ENCODE measurements at regions not wholly inside any gene's neighbourhood (a gene's known extent, or its start where the extent isn't known, plus 50 kb on each side); places are given as distances from the start of the nearest gene placed in this dataset.

- no peak overlapping the region for H3K27ac ChIP-seq (ENCODE audit: insufficient read length, low read depth, low read length)
- H3K36me3 Mint-ChIP-seq (ENCODE audit: insufficient read depth in 1 of 3, low read depth in 3 of 3): no peaks in the 10 kb centered on the region; a peak in 1 of 7 replicates
- no peaks in the 10 kb centered on the region; the same call in 1 of the 2 replicates for H3K27me3 ChIP-seq (ENCODE audit: insufficient read depth, low read length)
- no peaks in the 10 kb centered on the region for H4K20me1 ChIP-seq (ENCODE audit: control insufficient read depth, insufficient read depth, insufficient read length)
- H2BK20ac ChIP-seq (ENCODE audit: low read depth, low read length, poor library complexity, severe bottlenecking): no peak overlapping the region
- no peak overlapping the region for H4K91ac ChIP-seq (ENCODE audit: insufficient read length, low read depth, low read length)
- no peak overlapping the region for H2AK5ac ChIP-seq (ENCODE audit: insufficient read length, low read length)
- H2BK12ac ChIP-seq (ENCODE audit: insufficient read length, low read depth, low read length): no peak overlapping the region
- peaks cover 22% of the 10 kb centered on the region for H3K27me3 Mint-ChIP-seq (ENCODE audit: low read depth)
- H3K79me1 ChIP-seq (ENCODE audit: insufficient read depth, low read depth, low read length, poor library complexity, severe bottlenecking): no peaks in the 10 kb centered on the region
- no peak overlapping the region for H3K4me2 ChIP-seq (ENCODE audit: insufficient read depth, insufficient read length, low read length)
- no peak overlapping the region for H3K4ac ChIP-seq (ENCODE audit: low read depth, low read length)
- no peak overlapping the region for H4K8ac ChIP-seq (replicated peaks; ENCODE audit: insufficient read length, low read depth, low read length)
- no peak overlapping the region for H3K56ac ChIP-seq (ENCODE audit: insufficient read length, low read depth, low read length)
- no peak overlapping the region for H3K4me3 Mint-ChIP-seq
- H3K4me1 ChIP-seq (ENCODE audit: insufficient read depth, low read length): peaks cover 3% of the 10 kb centered on the region; the same call in 1 of the 2 replicates
- H2AFZ ChIP-seq (ENCODE audit: low read length): no peak overlapping the region
- no peaks in the 10 kb centered on the region for H3K9me3 Mint-ChIP-seq
- no peak overlapping the region for H3T11ph ChIP-seq (ENCODE audit: low read length)
- no peak overlapping the region for H2BK120ac ChIP-seq (ENCODE audit: low read depth, low read length, poor library complexity, severe bottlenecking)
- no peak for TF ChIP-seq CTCF (conservative IDR thresholded peaks at IDR 0.05)
- H3K4me1 Mint-ChIP-seq: peaks cover 49 to 52% of the 10 kb centered on the region in 2 experiments
- H3K27ac Mint-ChIP-seq: no peak overlapping the region
- no peak for DNase-seq
- H3K14ac ChIP-seq (ENCODE audit: insufficient read depth, low read length): no peak overlapping the region
- H3K23me2 ChIP-seq (ENCODE audit: insufficient read length, low read depth, low read length, poor library complexity, severe bottlenecking): no peaks in the 10 kb centered on the region
- H3K79me2 ChIP-seq (ENCODE audit: insufficient read depth, low read length): no peaks in the 10 kb centered on the region
- no peak overlapping the region for H4K5ac ChIP-seq (ENCODE audit: insufficient read length, low read depth, low read length)
- no peaks in the 10 kb centered on the region for H3K9me3 ChIP-seq (ENCODE audit: control insufficient read depth, low read depth, low read length)
- no peak overlapping the region for H2BK5ac ChIP-seq (ENCODE audit: insufficient read length, low read length)
- no CpG with 5 or more reads among the region's 5 CpGs for WGBS (ENCODE audit: extremely low coverage, insufficient read length, low lambda C conversion rate)
- no peak overlapping the region for H3K18ac ChIP-seq (ENCODE audit: insufficient read length, low read depth, low read length)
- H3K23ac ChIP-seq (ENCODE audit: insufficient read length, low read depth, low read length): no peak overlapping the region
- H2BK15ac ChIP-seq (ENCODE audit: low read depth, low read length): no peak overlapping the region
- no peak overlapping the region for H3K9ac ChIP-seq (ENCODE audit: extremely low read depth, insufficient read length, low read length)
Measured at GRCh38 chr20:56833427-56833826, 204.3 kb downstream of the TFAP2C start.
